GM12875 (cell line): ENCODE measurements at regions not wholly inside any gene's neighbourhood (a gene's known extent, or its start where the extent isn't known, plus 50 kb on each side); places are given as distances from the start of the nearest gene placed in this dataset.
"Not testable (repeated sequence)": the region's sequence is repeated elsewhere in the genome, so short reads cannot be mapped to it uniquely, and the experiment has no call there.

Experiments
- H3K4me3 ChIP-seq: one replicate; pipeline ENCODE4 v1.5.1; 2011; ENCODE audit warnings: low read depth, low read length, control low read depth
- TF ChIP-seq, protein P1 (sequence below): IDR thresholded peaks from 2 replicates; pipeline ENCODE4 v1.5.1; 2011; ENCODE audit warnings: low read depth, mild to moderate bottlenecking, control low read depth, inconsistent platforms, low read length, moderate library complexity, borderline replicate concordance; ENCODE audit not compliant: insufficient read depth

DNA sequence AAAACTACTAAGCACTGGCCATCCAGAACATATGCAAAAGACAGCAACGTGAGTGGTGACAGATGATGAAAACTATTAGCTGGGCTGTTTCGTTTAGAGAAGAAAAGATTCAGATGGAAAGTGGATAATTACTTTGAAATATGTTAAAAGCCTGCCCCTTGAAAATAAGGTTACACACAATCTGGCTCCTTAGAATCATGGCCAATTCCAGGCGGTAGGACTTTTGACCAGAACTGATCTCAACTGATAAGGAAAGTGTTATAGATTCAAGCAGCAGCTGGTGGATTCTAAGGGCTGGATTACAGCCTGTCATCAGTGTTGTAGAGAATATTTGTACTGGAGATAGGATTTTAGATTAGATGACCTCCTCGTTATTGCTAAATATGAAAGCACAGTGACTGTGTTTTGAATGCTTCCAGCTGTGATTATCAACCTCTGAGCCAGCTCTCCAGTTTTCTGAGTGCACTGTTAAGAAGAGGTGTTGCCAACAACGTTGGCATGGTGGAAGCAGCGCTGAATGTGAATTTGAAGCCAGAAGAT, 75.1 kb downstream of the KBTBD2 start:
- H3K4me3 ChIP-seq = not testable (repeated sequence)

DNA sequence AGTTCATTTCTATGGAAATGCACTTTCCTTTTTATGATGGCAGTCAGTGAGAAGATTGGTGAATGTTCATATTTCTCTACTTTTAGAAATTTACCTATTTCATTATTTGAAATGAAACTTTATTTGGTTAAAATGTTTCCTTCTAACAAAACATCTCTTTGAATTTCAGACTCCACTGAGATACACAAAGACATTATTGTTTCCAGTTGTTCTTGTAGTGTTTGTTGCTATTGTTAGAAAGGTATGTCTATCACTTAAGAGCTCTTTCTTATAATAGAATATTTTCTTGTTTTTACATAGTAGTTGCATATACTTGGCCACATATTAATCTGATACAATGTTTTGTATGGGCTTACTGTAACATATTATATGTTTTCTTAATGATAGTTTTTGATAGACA, 76.8 kb downstream of the KBTBD2 start:
- H3K4me3 ChIP-seq = not testable (repeated sequence)

DNA sequence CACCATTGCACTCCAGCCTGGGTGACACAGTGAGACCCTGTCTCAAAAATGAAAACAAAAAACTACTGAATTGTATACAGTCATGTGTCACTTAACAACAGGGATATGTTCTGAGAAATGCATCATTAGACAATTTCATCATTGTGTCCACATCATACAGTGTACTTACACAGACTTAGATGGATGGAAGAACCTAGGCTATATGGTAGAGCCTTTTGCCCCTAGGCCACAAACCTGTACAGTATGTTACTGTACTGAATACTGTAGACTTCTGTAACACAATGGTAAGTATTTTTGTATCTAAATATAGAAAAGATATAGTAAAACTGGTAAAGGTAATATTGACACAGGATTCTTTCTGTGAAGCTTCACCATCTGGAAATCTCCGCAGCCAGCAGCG, 81.7 kb downstream of the KBTBD2 start:
- TF ChIP-seq, protein P1, sequence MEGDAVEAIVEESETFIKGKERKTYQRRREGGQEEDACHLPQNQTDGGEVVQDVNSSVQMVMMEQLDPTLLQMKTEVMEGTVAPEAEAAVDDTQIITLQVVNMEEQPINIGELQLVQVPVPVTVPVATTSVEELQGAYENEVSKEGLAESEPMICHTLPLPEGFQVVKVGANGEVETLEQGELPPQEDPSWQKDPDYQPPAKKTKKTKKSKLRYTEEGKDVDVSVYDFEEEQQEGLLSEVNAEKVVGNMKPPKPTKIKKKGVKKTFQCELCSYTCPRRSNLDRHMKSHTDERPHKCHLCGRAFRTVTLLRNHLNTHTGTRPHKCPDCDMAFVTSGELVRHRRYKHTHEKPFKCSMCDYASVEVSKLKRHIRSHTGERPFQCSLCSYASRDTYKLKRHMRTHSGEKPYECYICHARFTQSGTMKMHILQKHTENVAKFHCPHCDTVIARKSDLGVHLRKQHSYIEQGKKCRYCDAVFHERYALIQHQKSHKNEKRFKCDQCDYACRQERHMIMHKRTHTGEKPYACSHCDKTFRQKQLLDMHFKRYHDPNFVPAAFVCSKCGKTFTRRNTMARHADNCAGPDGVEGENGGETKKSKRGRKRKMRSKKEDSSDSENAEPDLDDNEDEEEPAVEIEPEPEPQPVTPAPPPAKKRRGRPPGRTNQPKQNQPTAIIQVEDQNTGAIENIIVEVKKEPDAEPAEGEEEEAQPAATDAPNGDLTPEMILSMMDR = no peak
- no peak overlapping the region for H3K4me3 ChIP-seq

DNA sequence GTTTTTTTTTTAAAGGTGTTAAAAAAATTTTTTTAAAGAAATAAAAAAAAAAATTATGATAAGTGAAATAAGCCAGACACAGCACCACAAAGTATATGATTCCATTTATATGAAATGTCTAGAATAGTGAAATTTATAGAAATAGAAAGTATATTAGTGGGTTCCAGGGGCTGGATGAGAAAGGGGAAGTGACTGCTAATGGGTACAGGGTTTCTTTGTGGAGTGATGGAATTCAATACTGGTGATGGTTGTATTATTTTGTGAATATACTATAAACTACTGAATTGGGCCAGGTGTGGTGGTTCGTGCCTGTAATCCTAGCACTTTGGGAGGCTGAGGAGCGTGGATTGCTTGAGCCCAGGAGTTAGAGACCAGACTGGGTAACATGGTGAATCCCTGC, 82.2 kb downstream of the KBTBD2 start:
- H3K4me3 ChIP-seq = no peak overlapping the region
- TF ChIP-seq, protein P1 = no peak

DNA sequence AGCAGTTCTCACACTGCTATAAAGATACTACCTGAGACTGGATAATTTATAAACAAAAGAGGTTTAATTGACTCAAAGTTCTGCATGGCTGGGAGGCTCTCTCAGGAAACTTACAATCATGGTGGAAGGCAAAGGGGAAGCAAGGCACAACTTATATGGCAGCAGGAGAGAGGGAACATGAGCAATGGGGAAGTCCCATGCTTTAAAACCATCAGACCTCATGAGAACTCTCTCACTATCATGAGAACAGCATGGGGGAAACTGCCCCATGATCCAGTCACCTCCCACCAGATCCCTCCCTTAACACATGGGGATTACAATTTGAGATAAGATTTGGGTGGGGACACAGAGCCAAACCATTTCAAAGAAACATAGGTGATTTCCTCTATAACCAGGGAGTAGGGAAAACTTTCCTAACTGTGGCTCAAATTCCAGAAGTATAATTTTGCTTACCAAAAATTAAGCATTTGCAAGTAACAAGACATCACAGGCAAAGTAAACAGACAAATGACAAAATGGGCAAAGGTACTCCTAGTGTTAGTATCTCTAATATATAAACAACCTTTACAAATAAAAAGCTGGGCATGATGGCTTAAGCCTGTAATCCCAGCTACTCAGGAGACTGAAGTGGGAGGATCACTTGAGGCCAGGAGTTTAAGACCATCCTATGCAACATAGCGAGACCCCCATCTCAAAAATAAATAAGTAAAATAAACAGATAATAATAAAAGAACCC, 88.0 kb downstream of the KBTBD2 start:
- no peak overlapping the region for H3K4me3 ChIP-seq
- TF ChIP-seq, protein P1 = no peak

DNA sequence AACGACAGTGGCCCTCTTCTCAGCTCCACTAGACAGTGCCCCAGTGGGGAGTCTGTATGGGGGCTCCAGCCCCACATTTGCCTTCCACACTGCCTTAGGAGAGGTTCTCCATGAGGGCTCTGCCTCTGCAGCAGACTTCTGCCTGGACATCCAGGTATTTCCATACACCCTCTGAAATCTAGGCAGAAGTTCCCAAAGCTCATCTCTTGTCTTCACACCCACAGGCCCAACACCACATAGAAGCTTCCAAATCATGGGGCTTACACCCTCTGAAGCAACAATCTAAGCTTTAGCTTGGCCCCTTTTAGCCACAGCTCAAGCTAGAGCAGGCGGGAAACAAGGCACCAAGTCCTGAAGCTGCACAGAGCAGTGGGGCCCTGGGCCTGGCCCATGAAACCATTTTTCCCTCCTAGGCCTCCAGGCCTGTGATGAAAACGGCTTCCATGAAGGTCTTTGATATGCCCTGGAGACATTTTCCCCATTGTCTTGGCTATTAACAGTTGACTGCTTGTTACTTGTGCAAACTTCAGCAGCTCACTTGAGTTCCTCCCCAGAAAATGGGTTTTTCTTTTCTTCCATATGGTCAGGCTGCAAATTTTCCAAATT, 89.2 kb downstream of the KBTBD2 start:
- TF ChIP-seq, protein P1 = no peak
- H3K4me3 ChIP-seq = no peak overlapping the region

DNA sequence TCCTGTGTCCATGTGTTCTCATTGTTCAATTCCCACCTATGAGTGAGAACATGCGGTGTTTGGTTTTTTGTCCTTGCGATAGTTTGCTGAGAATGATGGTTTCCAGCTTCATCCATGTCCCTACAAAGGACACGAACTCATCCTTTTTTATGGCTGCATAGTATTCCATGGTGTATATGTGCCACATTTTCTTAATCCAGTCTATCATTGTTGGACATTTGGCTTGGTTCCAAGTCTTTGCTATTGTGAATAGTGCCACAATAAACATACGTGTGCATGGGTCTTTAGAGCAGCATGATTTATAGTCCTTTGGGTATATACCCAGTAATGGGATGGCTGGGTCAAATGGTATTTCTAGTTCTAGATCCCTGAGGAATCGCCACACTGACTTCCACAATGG, 98.5 kb downstream of the KBTBD2 start:
- not testable (repeated sequence) for H3K4me3 ChIP-seq

DNA sequence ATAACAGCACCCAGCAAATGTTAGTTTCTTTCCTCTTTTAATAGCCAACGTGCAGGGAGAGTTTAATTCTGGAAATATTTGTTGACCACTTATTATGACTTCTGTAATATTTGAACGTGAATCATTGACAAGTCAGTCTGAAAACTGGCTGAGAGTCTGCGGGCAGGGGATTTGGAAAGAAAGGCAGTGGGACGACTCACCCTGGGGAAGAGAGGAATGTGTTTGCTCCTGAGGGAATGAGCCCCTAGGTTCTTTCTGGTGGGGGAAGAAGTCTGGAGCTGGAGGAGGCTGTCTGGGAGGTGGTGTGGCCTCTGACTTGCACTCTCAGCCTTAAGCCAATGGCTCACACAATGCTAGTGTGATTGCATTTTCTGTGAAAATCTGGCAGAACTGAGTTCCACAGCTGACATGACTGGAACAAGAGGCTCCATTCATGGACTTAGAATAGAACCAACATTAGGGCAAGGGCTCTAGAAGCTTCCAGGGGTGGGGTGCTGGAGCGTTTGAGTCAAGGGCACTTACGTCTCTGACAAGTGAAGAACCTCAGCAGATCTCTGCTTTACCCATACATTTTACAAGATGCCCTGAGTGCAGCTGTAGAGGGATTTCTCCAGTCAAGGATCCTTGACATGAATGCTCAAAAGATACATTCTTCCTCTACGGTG, 100.7 kb downstream of the KBTBD2 start:
- not testable (repeated sequence) for H3K4me3 ChIP-seq

DNA sequence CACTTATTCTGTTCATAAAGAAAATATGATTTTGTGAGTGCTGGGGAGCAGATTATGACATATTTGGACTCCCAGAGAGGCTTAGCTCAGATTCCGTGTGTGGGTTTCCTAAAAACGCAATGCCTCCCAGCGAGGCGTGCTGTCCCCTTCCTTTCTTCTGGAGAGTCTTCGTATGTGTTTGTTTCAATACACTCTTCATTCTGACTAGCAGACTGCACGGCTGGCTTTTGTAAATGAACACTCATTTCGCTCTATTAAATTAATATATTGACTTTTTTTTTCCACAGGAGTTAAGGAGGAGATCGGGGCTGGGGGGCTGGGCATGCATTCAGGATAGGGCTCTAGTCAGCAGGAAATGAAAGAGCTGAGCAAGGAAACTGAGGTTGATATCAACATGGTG, 102.3 kb downstream of the KBTBD2 start:
- not testable (repeated sequence) for H3K4me3 ChIP-seq

DNA sequence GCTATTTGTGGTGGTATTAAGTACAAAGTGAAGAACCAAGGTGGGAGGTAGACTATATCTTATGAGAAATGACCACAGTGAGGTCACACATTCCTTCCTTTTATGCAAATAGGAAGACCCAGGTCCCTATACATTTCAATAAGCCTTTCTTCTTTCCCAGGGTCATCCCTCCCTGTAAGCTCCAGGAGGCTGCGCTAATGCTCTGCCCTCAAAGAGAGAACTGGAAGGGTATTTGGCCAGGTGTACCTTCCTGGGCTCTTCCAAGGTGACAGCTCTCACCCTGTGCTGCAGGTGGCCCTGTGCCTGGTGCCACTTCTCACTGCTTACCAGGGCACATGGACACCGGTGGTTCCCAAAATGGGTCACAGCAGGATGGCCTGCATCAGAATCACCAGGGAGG, 103.4 kb downstream of the KBTBD2 start:
- H3K4me3 ChIP-seq = not testable (repeated sequence)

DNA sequence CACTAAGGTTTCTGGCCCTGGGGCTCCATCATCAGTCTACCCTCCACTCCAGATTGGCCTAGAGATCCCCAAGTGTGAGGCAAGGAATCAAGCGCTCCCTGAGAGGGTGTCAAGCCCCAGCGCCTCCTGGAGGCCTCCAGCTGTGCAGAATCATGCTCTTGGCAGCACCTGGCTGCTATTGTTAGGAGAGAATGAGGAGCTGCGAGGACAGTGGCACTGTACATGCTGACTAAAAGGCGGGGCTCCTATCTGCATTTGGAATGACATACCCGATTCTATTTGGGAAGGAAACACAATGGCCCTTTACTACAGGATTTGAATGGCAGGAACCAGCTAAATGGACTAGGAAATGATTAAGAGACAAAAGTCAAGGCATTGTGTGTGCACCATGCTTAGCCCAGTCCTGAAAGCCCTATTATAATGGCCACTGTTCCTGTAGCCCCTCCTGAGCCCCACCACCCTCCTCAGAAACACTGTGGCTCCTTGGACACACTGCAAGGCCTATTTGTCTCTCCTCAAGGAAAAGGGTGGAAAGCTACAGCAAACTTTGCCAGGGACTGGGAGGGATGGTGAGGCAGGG, 106.1 kb downstream of the KBTBD2 start:
- H3K4me3 ChIP-seq = not testable (repeated sequence)

DNA sequence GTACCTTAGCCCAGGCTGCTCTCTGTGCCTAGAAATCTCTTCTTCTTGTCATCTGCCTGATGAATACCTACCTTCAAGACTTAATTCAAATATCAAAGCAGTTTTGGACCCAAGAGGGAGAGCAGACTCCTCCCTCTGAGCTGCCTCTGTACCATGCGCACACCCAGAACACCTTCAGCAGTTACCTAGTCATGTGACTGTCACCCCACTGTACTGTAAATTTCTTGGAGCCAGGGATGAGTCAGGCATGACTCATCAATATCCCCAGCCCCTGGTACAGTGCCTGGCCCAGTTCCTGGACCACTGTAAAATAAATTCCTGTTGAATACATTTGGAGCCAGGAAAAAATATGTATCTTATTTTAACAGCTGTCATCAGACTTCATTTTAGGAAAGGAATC, 111.7 kb downstream of the KBTBD2 start:
- not testable (repeated sequence) for H3K4me3 ChIP-seq
